B cell (primary cell): ENCODE measurements at regions not wholly inside any gene's neighbourhood (a gene's known extent, or its start where the extent isn't known, plus 50 kb on each side); places are given as distances from the start of the nearest gene placed in this dataset.
A peak's percentile ranks its signal among the peaks of the same experiment; 100 is the strongest.

Experiments
- ATAC-seq: fragments of 200-7000 bp; cut with Tn5 transposase; one replicate; pipeline ENCODE4 v1.10.0; 2021; ENCODE audit warnings: low read depth, mild to moderate bottlenecking, moderate number of reproducible peaks, moderate library complexity
- CTCF ChIA-PET: fragments of 350-600 bp; sonication (Branson Sonifier 250); formaldehyde crosslinking; loops from one replicate; lab custom pipeline; 2021; ENCODE audit warnings: antibody characterized with exemption, inconsistent platforms; lab: Charles Lee
- POLR2A ChIA-PET: fragments of 350-600 bp; sonication (Branson Sonifier 250); formaldehyde crosslinking; loops from one replicate; lab custom pipeline; 2021; ENCODE audit warnings: antibody characterized with exemption; lab: Charles Lee
- DNase-seq: peaks from one replicate; pipeline ENCODE4 v3.0.0; 2013
- H2AFZ ChIP-seq: 2 replicates; pipeline ENCODE4 v1.6.1; 2012; ENCODE audit warnings: mild to moderate bottlenecking, low read depth, low read length; ENCODE audit not compliant: insufficient read depth, poor library complexity, severe bottlenecking
- H3K27ac ChIP-seq, 2 donors: 1 replicate in 1 of 2; 2 replicates in 1 of 2; pipeline ENCODE4 v1.5.1; 2012 to 2013; ENCODE audit warnings: low read length in 2 of 2, mild to moderate bottlenecking in 2 of 2, moderate library complexity in 1 of 2
- H3K27me3 ChIP-seq, 4 experiments: fragments of 200-600 bp in 1 of 4; sonication (generic) in 1 of 4; replicated peaks in 1 of 4; 1 replicate in 2 of 4; 2 replicates in 2 of 4; pipeline versions ENCODE4 v1.6.1 to v1.7.0; 2013 to 2016; ENCODE audit warnings: low read length in 3 of 4, mild to moderate bottlenecking in 2 of 4, mixed read lengths in 1 of 4, moderate library complexity in 1 of 4; ENCODE audit not compliant: insufficient read depth in 4 of 4, control insufficient read depth in 3 of 4; ENCODE audit errors: control extremely low read depth in 1 of 4
- H3K36me3 ChIP-seq, 2 experiments: replicated peaks in 1 of 2; 1 replicate in 1 of 2; 2 replicates in 1 of 2; pipeline versions ENCODE4 v1.6.1 to v1.7.1; 2013; ENCODE audit warnings: low read length in 1 of 2; ENCODE audit not compliant: insufficient read depth in 2 of 2, control insufficient read depth in 1 of 2; ENCODE audit errors: control extremely low read depth in 1 of 2, extremely low read depth in 1 of 2
- H3K4me1 ChIP-seq, 2 donors: fragments of 200-600 bp in 1 of 2; sonication (generic) in 1 of 2; 1 replicate in 1 of 2; 2 replicates in 1 of 2; pipeline versions ENCODE4 v1.5.1 to v1.6.1; 2013 to 2017; ENCODE audit warnings: low read length in 2 of 2; ENCODE audit not compliant: control insufficient read depth in 2 of 2, insufficient read depth in 2 of 2
- H3K4me2 ChIP-seq: replicated peaks from 2 replicates; pipeline ENCODE3; 2012; ENCODE audit warnings: mild to moderate bottlenecking, low read depth, low read length; ENCODE audit not compliant: poor library complexity, severe bottlenecking
- H3K4me3 ChIP-seq, 5 experiments: fragments of 200-600 bp in 1 of 5; sonication (generic) in 1 of 5; 1 replicate in 3 of 5; 2 replicates in 2 of 5; pipeline versions ENCODE4 v1.5.1 to v1.7.0; 2011 to 2016; ENCODE audit warnings: low read length in 4 of 5, mild to moderate bottlenecking in 4 of 5, low read depth in 2 of 5, control low read depth in 1 of 5, moderate library complexity in 1 of 5; ENCODE audit not compliant: insufficient read depth in 1 of 5; ENCODE audit errors: control extremely low read depth in 1 of 5, extremely low read depth in 1 of 5
- H3K79me2 ChIP-seq: fragments of 200-600 bp; sonication (generic); one replicate; pipeline ENCODE4 v1.6.0; 2016; ENCODE audit warnings: low read length; ENCODE audit not compliant: control insufficient read depth, insufficient read depth
- H3K9ac ChIP-seq: fragments of 200-600 bp; sonication (generic); 2 replicates; pipeline ENCODE4 v1.6.1; 2017; ENCODE audit warnings: mild to moderate bottlenecking, low read length, moderate library complexity
- H3K9me3 ChIP-seq, 3 donors: one replicate each; pipeline versions ENCODE4 v1.6.1 to v1.7.1; 2013; ENCODE audit warnings: low read length in 2 of 3; ENCODE audit not compliant: control insufficient read depth in 2 of 3, insufficient read depth in 1 of 3; ENCODE audit errors: control extremely low read depth in 1 of 3
- H4K20me1 ChIP-seq: 2 replicates; pipeline ENCODE4 v1.6.0; 2012; ENCODE audit warnings: mild to moderate bottlenecking, low read length; ENCODE audit not compliant: insufficient read depth, control insufficient read depth, poor library complexity, severe bottlenecking
- H3K27ac Mint-ChIP-seq: one replicate; pipeline ENCODE4 v1.8.0; 2021; ENCODE audit warnings: mixed read lengths
- H3K27me3 Mint-ChIP-seq: one replicate; pipeline ENCODE4 v1.8.0; 2021; ENCODE audit warnings: mixed read lengths
- H3K4me1 Mint-ChIP-seq: one replicate; pipeline ENCODE4 v1.8.0; 2021; ENCODE audit warnings: mixed read lengths
- H3K4me3 Mint-ChIP-seq: one replicate; pipeline ENCODE4 v1.8.0; 2021; ENCODE audit warnings: mixed read lengths
- H3K9me3 Mint-ChIP-seq: one replicate; pipeline ENCODE4 v1.8.0; 2022; ENCODE audit warnings: mixed read lengths; ENCODE audit not compliant: insufficient read depth
- EZH2 ChIP-seq: IDR thresholded peaks from 2 replicates; pipeline ENCODE4 v1.6.1; 2012; ENCODE audit warnings: borderline replicate concordance, low read depth, mild to moderate bottlenecking, moderate library complexity, low read length; ENCODE audit not compliant: insufficient read depth, poor library complexity, severe bottlenecking
- WGBS: methylation state at CpG from one replicate; pipeline ENCODE4 v1.1.5; 2013; ENCODE audit warnings: missing lambda C conversion rate; ENCODE audit not compliant: insufficient coverage; 5-methylcytosine and 5-hydroxymethylcytosine counted together
- intact Hi-C: fragments of 100-400 bp; cut with micrococcal nuclease; formaldehyde crosslinking; loops from one replicate; pipeline ENCODE4 v1.10.0; 2022
- TF ChIP-seq, protein P1 (sequence below): fragments of 200-600 bp; IDR thresholded peaks from one replicate; pipeline ENCODE4 v1.8.0; 2022; ENCODE audit warnings: antibody characterized with exemption, mild to moderate bottlenecking

DNA sequence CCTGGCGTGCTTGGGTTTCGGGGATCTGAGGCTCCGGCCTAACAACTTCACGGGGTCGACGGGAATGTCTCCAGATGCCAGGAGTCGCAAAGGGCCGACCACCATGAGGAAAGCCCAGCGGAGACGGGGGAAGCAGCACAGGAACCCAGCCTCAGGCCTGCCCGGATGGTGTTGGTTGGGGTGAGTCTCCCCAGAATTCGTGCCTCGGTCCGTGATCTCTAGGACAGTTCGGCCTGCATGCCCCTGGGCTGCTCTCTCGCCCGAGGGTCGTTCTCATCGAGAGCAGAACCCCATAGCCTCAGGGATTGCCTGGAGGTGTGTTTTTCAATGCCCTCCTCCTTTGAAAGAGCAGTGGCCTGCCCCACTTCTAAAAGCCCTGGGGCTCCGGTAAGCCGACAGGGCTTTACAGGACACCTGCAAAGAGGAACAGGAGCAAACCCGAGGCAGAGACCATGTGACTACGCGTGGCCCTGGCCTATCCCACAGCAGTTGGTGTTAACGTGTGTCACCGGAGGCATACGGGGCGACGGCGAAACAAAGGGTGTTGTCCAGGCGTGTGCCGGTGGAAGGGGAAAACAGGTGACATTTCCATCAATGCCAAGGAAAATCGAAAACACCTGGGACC lies 973.1 kb upstream of the DEFB115 start:
- TF ChIP-seq, protein P1, sequence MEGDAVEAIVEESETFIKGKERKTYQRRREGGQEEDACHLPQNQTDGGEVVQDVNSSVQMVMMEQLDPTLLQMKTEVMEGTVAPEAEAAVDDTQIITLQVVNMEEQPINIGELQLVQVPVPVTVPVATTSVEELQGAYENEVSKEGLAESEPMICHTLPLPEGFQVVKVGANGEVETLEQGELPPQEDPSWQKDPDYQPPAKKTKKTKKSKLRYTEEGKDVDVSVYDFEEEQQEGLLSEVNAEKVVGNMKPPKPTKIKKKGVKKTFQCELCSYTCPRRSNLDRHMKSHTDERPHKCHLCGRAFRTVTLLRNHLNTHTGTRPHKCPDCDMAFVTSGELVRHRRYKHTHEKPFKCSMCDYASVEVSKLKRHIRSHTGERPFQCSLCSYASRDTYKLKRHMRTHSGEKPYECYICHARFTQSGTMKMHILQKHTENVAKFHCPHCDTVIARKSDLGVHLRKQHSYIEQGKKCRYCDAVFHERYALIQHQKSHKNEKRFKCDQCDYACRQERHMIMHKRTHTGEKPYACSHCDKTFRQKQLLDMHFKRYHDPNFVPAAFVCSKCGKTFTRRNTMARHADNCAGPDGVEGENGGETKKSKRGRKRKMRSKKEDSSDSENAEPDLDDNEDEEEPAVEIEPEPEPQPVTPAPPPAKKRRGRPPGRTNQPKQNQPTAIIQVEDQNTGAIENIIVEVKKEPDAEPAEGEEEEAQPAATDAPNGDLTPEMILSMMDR, result no peak
- no peak for TF ChIP-seq EZH2
- no peaks in the 10 kb centered on the region for H4K20me1 ChIP-seq
- H2AFZ ChIP-seq, result no peak overlapping the region
- CTCF ChIA-PET, result no interaction called here
- intact Hi-C loops, result loop anchor here (2.0 kb wide), 1 partner anchor 92 kb away; no protein-coding TSS in a partner anchor
- peak overlapping the region; percentile 76 for H3K27ac Mint-ChIP-seq
- H3K27me3 Mint-ChIP-seq, result no peaks in the 10 kb centered on the region
- H3K9me3 Mint-ChIP-seq, result no peaks in the 10 kb centered on the region
- peak overlapping the region; percentile 87 for H3K4me3 Mint-ChIP-seq
- no peak for DNase-seq
- no peak overlapping the region for H3K27ac ChIP-seq
- POLR2A ChIA-PET, result no interaction called here
- peaks cover 13% of the 10 kb centered on the region for H3K4me1 Mint-ChIP-seq
- H3K4me2 ChIP-seq, result no peak overlapping the region
- H3K4me1 ChIP-seq, result peaks cover 0 to 22% of the 10 kb centered on the region in 2 donors
- peak overlapping the region in 1 of 5 experiments; percentile 26 for H3K4me3 ChIP-seq
- ATAC-seq, result no peak
- H3K9me3 ChIP-seq, result peaks cover 0 to 26% (median 0%) of the 10 kb centered on the region in 3 donors
- H3K79me2 ChIP-seq, result no peaks in the 10 kb centered on the region
- no peak overlapping the region for H3K9ac ChIP-seq
- H3K27me3 ChIP-seq, result no peaks in the 10 kb centered on the region
- H3K36me3 ChIP-seq, result no peaks in the 10 kb centered on the region
- 84% methylated on average over 32 of the region's 33 CpGs for WGBS

DNA sequence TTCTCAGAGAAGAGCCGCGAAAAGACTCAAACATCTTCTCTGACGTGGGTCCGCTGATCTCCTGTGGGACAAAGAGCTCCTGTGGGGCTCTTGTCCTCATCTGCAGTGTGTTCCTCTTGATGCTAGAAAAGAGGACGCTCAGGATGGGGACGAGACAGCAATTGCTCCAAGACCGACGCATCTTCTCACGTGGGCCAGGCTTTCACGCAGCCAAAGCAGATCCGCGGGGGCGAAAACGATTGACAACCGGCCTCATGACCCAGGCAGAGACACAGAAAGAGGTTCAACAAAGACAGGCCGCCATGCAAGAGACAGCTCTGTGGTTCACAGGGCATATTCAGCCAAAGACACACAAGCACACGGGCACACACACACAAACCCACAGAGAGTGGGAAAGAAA lies 971.8 kb upstream of the DEFB115 start:
- TF ChIP-seq, protein P1, result no peak
- no peak for TF ChIP-seq EZH2
- H3K4me2 ChIP-seq, result no peak overlapping the region
- H3K27me3 ChIP-seq, result no peaks in the 10 kb centered on the region
- H3K4me1 Mint-ChIP-seq, result peaks cover 13% of the 10 kb centered on the region
- H3K4me3 ChIP-seq, result no peak overlapping the region
- no peak for DNase-seq
- peaks cover 0 to 26% (median 0%) of the 10 kb centered on the region in 3 donors for H3K9me3 ChIP-seq
- no peak for ATAC-seq
- H2AFZ ChIP-seq, result no peak overlapping the region
- peaks cover 0 to 22% of the 10 kb centered on the region in 2 donors for H3K4me1 ChIP-seq
- 90% methylated on average over 17 of the region's 17 CpGs for WGBS
- no peaks in the 10 kb centered on the region for H3K36me3 ChIP-seq
- no peaks in the 10 kb centered on the region for H4K20me1 ChIP-seq
- CTCF ChIA-PET, result no interaction called here
- no peaks in the 10 kb centered on the region for H3K79me2 ChIP-seq
- H3K27ac ChIP-seq, result no peak overlapping the region
- H3K9ac ChIP-seq, result no peak overlapping the region
- H3K9me3 Mint-ChIP-seq, result no peaks in the 10 kb centered on the region
- POLR2A ChIA-PET, result no interaction called here
- H3K27me3 Mint-ChIP-seq, result no peaks in the 10 kb centered on the region
- H3K27ac Mint-ChIP-seq, result peak overlapping the region; percentile 18
- intact Hi-C loops, result loop anchor here (2.0 kb wide), 1 partner anchor 91 kb away; no protein-coding TSS in a partner anchor
- no peak overlapping the region for H3K4me3 Mint-ChIP-seq
